GM23248 (cell line): ENCODE measurements at regions not wholly inside any gene's neighbourhood (a gene's known extent, or its start where the extent isn't known, plus 50 kb on each side); places are given as distances from the start of the nearest gene placed in this dataset.
"Not testable (repeated sequence)": the region's sequence is repeated elsewhere in the genome, so short reads cannot be mapped to it uniquely, and the experiment has no call there.

Experiments
- EZH2 ChIP-seq: fragments of 200-600 bp; sonication (generic); IDR thresholded peaks from 2 replicates; pipeline ENCODE4 v1.6.1; 2018; ENCODE audit warnings: antibody characterized with exemption, mild to moderate bottlenecking; ENCODE audit not compliant: insufficient read depth, poor library complexity, severe bottlenecking
- EZH2phosphoT487 ChIP-seq: fragments of 200-600 bp; sonication (generic); IDR thresholded peaks from 2 replicates; pipeline ENCODE4 v1.6.1; 2018; ENCODE audit warnings: antibody characterized with exemption, moderate library complexity, mild to moderate bottlenecking, low read depth; ENCODE audit not compliant: insufficient read depth

DNA sequence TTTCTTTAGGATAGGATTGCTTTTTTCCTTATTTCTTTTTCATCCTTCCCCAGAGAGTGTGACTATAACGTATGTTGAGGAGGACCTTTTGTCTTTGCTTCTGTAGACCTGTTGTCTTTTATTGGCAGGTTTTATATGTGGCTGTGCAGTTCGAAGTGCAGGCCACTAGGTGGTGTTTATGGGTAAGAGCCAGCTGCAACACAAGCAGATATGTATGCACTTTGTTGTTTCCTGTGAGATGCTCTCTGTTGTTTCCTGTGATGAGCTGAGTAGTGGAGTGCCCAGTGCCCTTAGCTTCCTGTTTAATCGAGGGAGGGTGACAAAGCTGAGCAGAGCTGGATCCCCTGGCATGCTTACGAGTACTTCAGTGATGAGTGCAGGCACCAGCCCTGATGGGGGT is 50.0 kb upstream of the TGIF2LX start:
- TF ChIP-seq EZH2, EZH2phosphoT487: not testable (repeated sequence)
